NT2/D1 (cell line): ENCODE measurements at regions not wholly inside any gene's neighbourhood (a gene's known extent, or its start where the extent isn't known, plus 50 kb on each side); places are given as distances from the start of the nearest gene placed in this dataset.

Experiments used
- DNase-seq: peaks from one replicate; pipeline ENCODE4 v3.0.0-alpha.2; 2011; ENCODE audit warnings: low read depth, low spot score
- H3K27me3 ChIP-seq: 2 replicates; pipeline ENCODE4 v1.6.0; 2011; ENCODE audit warnings: mild to moderate bottlenecking; ENCODE audit not compliant: insufficient read length, insufficient read depth
- H3K36me3 ChIP-seq: 2 replicates; pipeline ENCODE4 v1.6.1; 2011; ENCODE audit warnings: mild to moderate bottlenecking, low read length, mixed read lengths; ENCODE audit not compliant: insufficient read depth, insufficient read length
- H3K4me1 ChIP-seq: 2 replicates; pipeline ENCODE4 v1.5.1; 2011; ENCODE audit not compliant: insufficient read depth, insufficient read length
- H3K4me3 ChIP-seq: 2 replicates; pipeline ENCODE4 v1.5.1; 2011; ENCODE audit warnings: low read depth; ENCODE audit not compliant: insufficient read length
- H3K9ac ChIP-seq: 2 replicates; pipeline ENCODE4 v1.6.0; 2011; ENCODE audit warnings: low read depth; ENCODE audit not compliant: insufficient read length
- H3K9me3 ChIP-seq: 2 replicates; pipeline ENCODE4 v1.5.1; 2011; ENCODE audit warnings: mild to moderate bottlenecking, low read length; ENCODE audit not compliant: insufficient read depth
- SUZ12 ChIP-seq: IDR thresholded peaks from 2 replicates; pipeline ENCODE4 v1.6.1; 2011; ENCODE audit not compliant: insufficient read length, insufficient read depth; ENCODE audit errors: extremely low read depth
- YY1 ChIP-seq: IDR thresholded peaks from 2 replicates; pipeline ENCODE4 v1.6.1; 2011; ENCODE audit not compliant: insufficient read length, insufficient read depth
- ZNF274 ChIP-seq: IDR thresholded peaks from 2 replicates; pipeline ENCODE4 v1.6.1; 2011; ENCODE audit warnings: mild to moderate bottlenecking, low read depth, low read length

- Histone ChIP-seq H3K9me3 (no peaks in the 10 kb centered on the region), H3K9ac (no peak overlapping the region), H3K36me3 (no peaks in the 10 kb centered on the region), H3K4me1 (no peaks in the 10 kb centered on the region), H3K27me3 (no peaks in the 10 kb centered on the region), H3K4me3 (no peak overlapping the region)
- TF ChIP-seq YY1 = no peak
- no peak for TF ChIP-seq ZNF274
- TF ChIP-seq SUZ12 = no peak
- no peak for DNase-seq
These were observed 146.1 kb upstream of the CTNNB1 start for GRCh38 chr3:41053220-41053619.

DNA sequence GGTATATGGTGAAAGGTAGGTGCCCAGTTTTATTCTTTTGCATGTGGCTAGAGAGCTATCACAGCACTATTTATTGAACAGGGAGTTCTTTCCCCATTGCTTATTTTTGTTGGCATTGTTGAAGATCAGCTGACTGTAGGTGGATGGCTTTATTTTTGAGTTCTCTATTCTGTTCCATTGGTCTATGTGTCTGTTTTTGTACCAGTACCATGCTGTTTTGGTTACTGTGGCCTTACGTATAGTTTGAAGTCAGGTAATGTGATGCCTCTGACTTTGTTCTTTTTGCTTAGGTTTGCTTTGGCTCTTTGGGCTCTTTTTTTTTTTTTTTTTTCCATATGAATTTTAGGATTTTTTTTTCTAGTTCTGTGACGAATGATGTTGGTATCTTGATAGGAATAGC, 139.2 kb upstream of the CTNNB1 start:
- H3K27me3 ChIP-seq = no peaks in the 10 kb centered on the region
- H3K9me3 ChIP-seq = no peaks in the 10 kb centered on the region
- no peaks in the 10 kb centered on the region for H3K36me3 ChIP-seq
- no peaks in the 10 kb centered on the region for H3K4me1 ChIP-seq
- no peak overlapping the region for H3K4me3 ChIP-seq
- no peak for DNase-seq
- H3K9ac ChIP-seq = no peak overlapping the region
- TF ChIP-seq ZNF274 (no peak), YY1 (no peak), SUZ12 (no peak)

GRCh38 chr3:41064070-41064469, 135.2 kb upstream of the CTNNB1 start:
- Histone ChIP-seq H3K27me3 (no peaks in the 10 kb centered on the region), H3K9me3 (no peaks in the 10 kb centered on the region), H3K36me3 (no peaks in the 10 kb centered on the region), H3K4me1 (no peaks in the 10 kb centered on the region), H3K9ac (no peak overlapping the region), H3K4me3 (no peak overlapping the region)
- DNase-seq = no peak
- TF ChIP-seq YY1 (no peak), SUZ12 (no peak), ZNF274 (no peak)

DNA sequence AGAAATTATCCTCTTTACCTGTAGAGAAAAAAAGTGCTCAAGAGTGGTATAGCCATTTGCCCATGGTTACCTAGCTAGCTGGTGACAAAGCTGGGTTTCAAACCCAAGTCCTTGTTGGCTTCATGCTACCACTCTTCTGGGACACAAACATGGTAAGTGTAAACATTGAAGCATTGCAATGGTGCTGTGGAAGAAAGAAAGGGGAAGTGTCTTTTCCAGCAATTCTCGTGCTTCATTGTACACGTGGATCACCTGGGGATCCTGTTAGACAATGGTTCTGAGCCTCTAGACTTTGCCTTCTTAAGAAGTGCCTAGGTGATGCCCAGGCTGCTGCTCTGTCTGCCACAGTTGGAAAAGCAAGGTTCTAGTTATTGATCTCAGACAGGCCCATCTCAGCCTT, 134.8 kb upstream of the CTNNB1 start:
- H3K9me3 ChIP-seq = no peaks in the 10 kb centered on the region
- no peak for DNase-seq
- H3K36me3 ChIP-seq = no peaks in the 10 kb centered on the region
- no peak overlapping the region for H3K4me3 ChIP-seq
- H3K4me1 ChIP-seq = no peaks in the 10 kb centered on the region
- H3K27me3 ChIP-seq = no peaks in the 10 kb centered on the region
- TF ChIP-seq YY1 (no peak), ZNF274 (no peak), SUZ12 (no peak)
- no peak overlapping the region for H3K9ac ChIP-seq

DNA sequence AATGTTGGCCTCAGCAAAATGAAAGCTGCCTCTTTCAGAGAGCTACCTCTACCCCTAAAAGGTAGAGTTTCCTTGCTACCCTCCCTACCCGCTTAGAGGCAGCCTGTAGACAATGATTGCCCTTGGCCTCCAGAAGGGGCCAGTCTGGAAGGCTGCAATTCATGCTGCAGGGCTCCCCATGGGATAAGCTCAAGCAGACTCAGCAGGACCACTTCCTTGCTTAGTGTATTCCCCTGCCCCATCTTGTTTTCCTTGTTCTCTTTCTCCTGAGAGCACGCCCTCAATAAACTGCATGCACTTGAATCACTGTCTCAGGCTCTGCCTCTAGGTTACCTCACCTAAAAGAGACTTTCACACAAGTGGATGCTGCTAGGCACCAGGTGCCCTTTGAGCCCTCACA, 134.0 kb upstream of the CTNNB1 start:
- H3K4me3 ChIP-seq = no peak overlapping the region
- no peaks in the 10 kb centered on the region for H3K9me3 ChIP-seq
- DNase-seq = no peak
- no peaks in the 10 kb centered on the region for H3K4me1 ChIP-seq
- TF ChIP-seq YY1 = no peak
- no peak for TF ChIP-seq SUZ12
- TF ChIP-seq ZNF274 = no peak
- H3K36me3 ChIP-seq = no peaks in the 10 kb centered on the region
- H3K9ac ChIP-seq = no peak overlapping the region
- H3K27me3 ChIP-seq = no peaks in the 10 kb centered on the region

- no peak for DNase-seq
- no peak overlapping the region for H3K4me3 ChIP-seq
- no peak for TF ChIP-seq SUZ12
These were observed 126.1 kb upstream of the CTNNB1 start for GRCh38 chr3:41073190-41073589.

GRCh38 chr3:41075975-41076374, 123.3 kb upstream of the CTNNB1 start:
- Histone ChIP-seq H3K27me3 (no peaks in the 10 kb centered on the region), H3K36me3 (no peaks in the 10 kb centered on the region), H3K9me3 (no peaks in the 10 kb centered on the region), H3K4me3 (no peak overlapping the region), H3K4me1 (peaks cover 14% of the 10 kb centered on the region), H3K9ac (no peak overlapping the region)
- no peak for TF ChIP-seq SUZ12
- TF ChIP-seq ZNF274 = no peak
- TF ChIP-seq YY1 = no peak
- peak; percentile 36 for DNase-seq

More at GRCh38 chr3:41073190-41073589, 126.1 kb upstream of the CTNNB1 start:
- no peaks in the 10 kb centered on the region for H3K9me3 ChIP-seq
- H3K4me1 ChIP-seq = peaks cover 14% of the 10 kb centered on the region
- H3K36me3 ChIP-seq = no peaks in the 10 kb centered on the region
- H3K27me3 ChIP-seq = no peaks in the 10 kb centered on the region
- H3K9ac ChIP-seq = no peak overlapping the region

DNA sequence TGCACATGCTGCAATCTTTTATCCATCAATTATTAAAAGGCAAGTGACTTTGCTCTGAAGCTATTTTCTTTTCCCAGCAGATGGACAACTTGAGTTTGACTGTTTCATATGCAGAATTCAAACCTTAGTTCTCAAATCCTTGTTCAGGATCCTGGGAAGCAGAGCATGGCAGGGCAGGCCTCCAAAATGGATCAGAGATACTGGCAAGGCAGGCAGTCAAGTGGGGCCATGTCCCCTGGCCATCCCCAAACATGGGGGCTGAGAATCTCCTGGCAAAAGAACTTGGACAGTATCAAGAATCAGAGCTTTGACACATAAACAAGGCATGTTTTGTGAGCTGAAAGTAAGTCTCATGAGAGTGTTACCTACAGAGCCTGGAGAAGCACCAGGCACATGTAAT, 122.9 kb upstream of the CTNNB1 start:
- TF ChIP-seq YY1 (no peak), SUZ12 (no peak)
- Histone ChIP-seq H3K27me3 (no peaks in the 10 kb centered on the region), H3K9ac (no peak overlapping the region), H3K9me3 (no peaks in the 10 kb centered on the region), H3K36me3 (no peaks in the 10 kb centered on the region), H3K4me1 (peaks cover 14% of the 10 kb centered on the region), H3K4me3 (no peak overlapping the region)
- DNase-seq = no peak
